Activated CD4-positive, alpha-beta memory T cell treated with anti-CD3 and anti-CD28 coated beads for 36 hours (primary cell): ENCODE measurements at regions not wholly inside any gene's neighbourhood (a gene's known extent, or its start where the extent isn't known, plus 50 kb on each side); places are given as distances from the start of the nearest gene placed in this dataset.

Experiments used
- CTCF ChIA-PET: fragments of 350-600 bp; sonication (Branson Sonifier 250); formaldehyde crosslinking; loops from one replicate; lab custom pipeline; 2021; ENCODE audit warnings: antibody characterized with exemption, inconsistent platforms; lab: Charles Lee
- POLR2A ChIA-PET: fragments of 350-600 bp; sonication (Branson Sonifier 250); formaldehyde crosslinking; loops from one replicate; lab custom pipeline; 2021; ENCODE audit warnings: antibody characterized with exemption; lab: Charles Lee
- DNase-seq: peaks from one replicate; pipeline ENCODE4 v3.0.0-alpha.2; 2020
- H3K27ac Mint-ChIP-seq: one replicate; pipeline ENCODE4 v1.8.0; 2021; ENCODE audit warnings: mixed read lengths
- H3K27me3 Mint-ChIP-seq: one replicate; pipeline ENCODE4 v1.8.0; 2021; ENCODE audit warnings: mixed read lengths
- H3K36me3 Mint-ChIP-seq: one replicate; pipeline ENCODE4 v1.8.0; 2021; ENCODE audit warnings: mixed read lengths
- H3K4me1 Mint-ChIP-seq: one replicate; pipeline ENCODE4 v1.8.0; 2021; ENCODE audit warnings: low read depth, mixed read lengths
- H3K4me3 Mint-ChIP-seq: one replicate; pipeline ENCODE4 v1.8.0; 2021; ENCODE audit warnings: mild to moderate bottlenecking, mixed read lengths
- H3K9me3 Mint-ChIP-seq: one replicate; pipeline ENCODE4 v1.8.0; 2021; ENCODE audit warnings: mixed read lengths
- intact Hi-C: fragments of 100-400 bp; cut with micrococcal nuclease; formaldehyde crosslinking; loops from one replicate; pipeline ENCODE4 v1.15.1; 2023

DNA sequence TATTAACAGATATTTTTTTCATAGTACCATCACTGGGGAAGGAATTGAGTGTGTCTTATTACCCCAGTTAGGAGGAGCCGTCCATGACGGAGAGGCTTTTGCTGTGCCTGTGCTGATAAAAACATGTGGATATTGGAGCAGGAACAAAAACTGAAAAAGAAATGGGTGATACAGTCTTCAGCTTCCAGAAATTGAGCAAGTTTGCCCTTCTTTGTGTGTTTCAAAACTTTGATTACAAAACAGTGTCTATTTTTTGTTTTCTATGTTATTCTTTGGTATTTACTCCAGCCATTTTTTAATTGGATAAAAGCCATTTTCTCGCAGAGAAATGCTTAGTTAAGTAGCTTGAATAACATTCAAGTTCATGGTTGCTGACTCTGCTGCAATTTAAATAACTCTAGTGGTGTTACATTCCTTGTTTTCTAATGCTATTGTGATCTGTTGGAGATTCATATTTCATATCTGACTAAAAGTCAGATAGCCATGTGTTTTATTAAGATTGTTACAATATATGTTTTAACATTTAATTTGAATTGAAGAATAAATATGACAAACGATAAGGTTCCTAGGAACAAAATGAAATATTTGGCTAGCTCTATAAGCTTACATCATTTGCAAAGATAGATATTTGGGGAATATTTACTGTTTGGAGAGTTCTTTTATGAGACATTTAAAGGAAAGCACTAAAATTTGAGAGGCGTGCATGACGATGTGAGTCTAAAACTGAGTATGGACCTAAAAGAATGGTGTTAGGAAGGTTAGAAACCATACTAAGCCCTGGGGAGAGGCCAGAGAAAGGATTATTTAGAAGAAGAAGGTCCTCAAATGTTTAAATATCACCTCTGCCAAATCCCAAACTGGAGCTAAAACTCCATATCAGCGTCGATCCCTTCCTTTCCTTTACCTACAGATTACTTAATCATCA, 747.3 kb upstream of the CELF2 start:
- CTCF ChIA-PET, result no interaction called here

DNA sequence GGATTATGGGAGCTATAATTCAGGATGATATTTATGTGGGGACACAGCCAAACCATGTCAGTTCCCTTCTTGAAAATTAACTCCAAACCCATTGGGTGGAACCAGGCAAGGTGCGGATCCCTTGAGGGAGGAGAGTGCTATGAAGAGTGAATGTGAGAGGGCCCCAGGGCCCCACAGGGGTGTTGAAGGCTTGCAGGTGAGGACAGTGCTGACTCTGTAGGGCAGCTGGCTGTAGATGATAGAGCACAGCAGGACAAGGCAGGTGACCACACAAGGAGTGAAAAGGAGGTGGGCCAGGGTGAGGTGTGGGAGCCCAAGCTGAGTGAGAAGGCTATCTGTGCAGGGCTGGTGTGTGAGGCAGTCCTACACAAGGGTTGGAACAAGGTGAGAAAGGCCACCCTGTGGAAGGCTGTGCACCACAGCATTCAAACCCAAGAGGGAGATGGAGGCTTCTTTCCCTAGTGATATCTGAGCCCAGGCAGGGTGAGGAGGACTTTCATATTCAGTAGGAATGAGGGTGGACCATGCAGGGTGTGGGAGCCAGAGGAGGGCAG, 746.0 kb upstream of the CELF2 start:
- Mint-ChIP-seq H3K4me1 (no peaks in the 10 kb centered on the region), H3K9me3 (no peaks in the 10 kb centered on the region), H3K27ac (no peak overlapping the region), H3K4me3 (no peak overlapping the region), H3K36me3 (no peaks in the 10 kb centered on the region), H3K27me3 (peaks cover 3% of the 10 kb centered on the region)
- intact Hi-C loops, result no loop called here
- POLR2A ChIA-PET, result no interaction called here
- DNase-seq, result no peak
- CTCF ChIA-PET, result no interaction called here

More for the DNA sequence above, 747.3 kb upstream of the CELF2 start:
- intact Hi-C loops, result no loop called here
- POLR2A ChIA-PET, result no interaction called here
- Mint-ChIP-seq H3K27ac (no peak overlapping the region), H3K4me3 (no peak overlapping the region), H3K4me1 (no peaks in the 10 kb centered on the region), H3K9me3 (no peaks in the 10 kb centered on the region), H3K27me3 (peaks cover 3% of the 10 kb centered on the region), H3K36me3 (no peaks in the 10 kb centered on the region)
- DNase-seq, result no peak

DNA sequence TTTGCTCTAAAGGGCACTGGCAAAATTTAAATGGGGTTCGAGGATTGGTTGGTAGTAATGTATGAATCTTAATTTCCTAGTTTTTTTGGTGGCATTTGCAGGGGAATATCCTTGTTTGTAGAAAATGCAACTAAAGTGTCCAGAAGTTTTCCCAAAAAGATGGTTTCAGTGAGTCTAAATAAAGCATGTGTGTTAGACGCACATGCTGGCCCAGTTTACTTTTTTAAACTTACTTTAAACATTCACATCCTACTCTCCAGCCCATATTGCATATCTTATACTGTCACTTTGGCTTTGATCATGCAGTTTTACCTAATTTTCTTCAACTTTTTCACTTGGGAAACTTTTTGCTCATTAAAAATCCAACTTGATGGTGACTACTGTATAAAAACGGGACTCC, 744.0 kb upstream of the CELF2 start:
- H3K9me3 Mint-ChIP-seq, result no peaks in the 10 kb centered on the region
- no peak overlapping the region for H3K27ac Mint-ChIP-seq
- no peak for DNase-seq
- H3K27me3 Mint-ChIP-seq, result peaks cover 2% of the 10 kb centered on the region
- CTCF ChIA-PET, result no interaction called here
- POLR2A ChIA-PET, result no interaction called here
- intact Hi-C loops, result no loop called here
- H3K4me1 Mint-ChIP-seq, result no peaks in the 10 kb centered on the region
- H3K36me3 Mint-ChIP-seq, result no peaks in the 10 kb centered on the region
- H3K4me3 Mint-ChIP-seq, result no peak overlapping the region

DNA sequence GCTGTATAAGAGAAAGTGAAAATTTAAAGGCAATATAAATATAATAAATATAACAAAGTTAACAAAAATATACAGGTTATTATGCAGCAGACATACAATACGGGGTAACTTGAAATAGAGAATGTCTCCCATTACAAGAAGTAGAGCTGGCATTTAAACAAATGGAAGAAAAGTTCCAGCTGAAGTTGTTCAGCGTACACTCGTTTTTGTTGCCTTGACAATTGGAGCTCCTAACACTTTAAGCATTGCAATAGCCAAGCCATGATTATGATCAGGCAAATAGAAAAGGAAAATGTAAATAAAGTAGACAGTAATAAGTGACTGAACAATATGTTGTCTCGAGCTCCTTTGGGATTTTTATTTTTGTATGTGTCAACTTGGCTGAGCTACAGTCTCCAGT, 737.8 kb upstream of the CELF2 start:
- DNase-seq, result no peak
- Mint-ChIP-seq H3K27me3 (peaks cover 1% of the 10 kb centered on the region), H3K4me3 (no peak overlapping the region), H3K4me1 (no peaks in the 10 kb centered on the region), H3K36me3 (no peaks in the 10 kb centered on the region), H3K9me3 (no peaks in the 10 kb centered on the region), H3K27ac (no peak overlapping the region)
- POLR2A ChIA-PET, result no interaction called here
- intact Hi-C loops, result no loop called here
- CTCF ChIA-PET, result no interaction called here

DNA sequence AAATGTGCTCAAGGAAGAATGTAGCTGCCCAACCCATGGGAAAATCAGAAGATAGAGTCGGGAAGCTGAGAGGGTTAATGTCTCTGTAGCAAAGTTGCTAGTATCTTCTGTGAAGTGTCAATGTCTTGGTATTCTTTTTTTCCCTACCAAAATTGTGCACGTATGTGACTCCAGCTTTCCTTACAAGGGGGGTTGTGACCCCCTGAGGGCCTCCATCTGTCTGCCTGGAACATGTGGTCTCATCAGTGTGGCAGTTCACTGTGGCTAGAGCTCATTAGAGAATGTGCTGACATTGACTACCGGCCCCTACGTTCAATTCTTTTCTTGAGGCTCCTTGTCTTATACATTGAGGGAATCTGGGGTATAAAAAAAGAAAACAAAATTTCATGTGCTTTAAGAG, 725.2 kb upstream of the CELF2 start:
- Mint-ChIP-seq H3K4me3 (no peak overlapping the region), H3K4me1 (no peaks in the 10 kb centered on the region), H3K36me3 (no peaks in the 10 kb centered on the region), H3K27ac (no peak overlapping the region), H3K9me3 (no peaks in the 10 kb centered on the region), H3K27me3 (peaks cover 2% of the 10 kb centered on the region)
- DNase-seq, result no peak
- POLR2A ChIA-PET, result no interaction called here
- CTCF ChIA-PET, result no interaction called here
- intact Hi-C loops, result no loop called here

DNA sequence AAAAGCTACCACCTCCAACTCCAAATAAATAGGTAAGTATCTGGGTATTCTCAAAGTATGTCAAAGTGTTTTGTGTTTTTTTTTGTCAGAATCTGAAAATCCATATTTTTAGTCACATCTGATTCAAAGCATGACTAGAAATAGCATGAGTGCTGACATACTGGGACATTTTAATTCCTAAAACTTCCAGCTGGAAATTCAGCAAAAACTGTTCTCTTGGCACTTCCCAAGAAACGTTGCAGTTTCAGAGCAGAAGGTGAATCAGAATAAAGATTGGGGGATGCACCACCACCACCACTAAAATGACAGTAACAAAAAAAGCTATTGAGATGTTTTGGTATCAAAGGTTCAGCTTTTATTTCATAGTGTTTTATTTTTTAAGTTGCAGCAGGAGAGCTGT, 724.6 kb upstream of the CELF2 start:
- ChIA-PET CTCF (no interaction called here), POLR2A (no interaction called here)
- intact Hi-C loops, result no loop called here
- Mint-ChIP-seq H3K4me3 (no peak overlapping the region), H3K36me3 (no peaks in the 10 kb centered on the region), H3K27ac (no peak overlapping the region), H3K4me1 (no peaks in the 10 kb centered on the region), H3K9me3 (no peaks in the 10 kb centered on the region), H3K27me3 (peaks cover 2% of the 10 kb centered on the region)
- no peak for DNase-seq

DNA sequence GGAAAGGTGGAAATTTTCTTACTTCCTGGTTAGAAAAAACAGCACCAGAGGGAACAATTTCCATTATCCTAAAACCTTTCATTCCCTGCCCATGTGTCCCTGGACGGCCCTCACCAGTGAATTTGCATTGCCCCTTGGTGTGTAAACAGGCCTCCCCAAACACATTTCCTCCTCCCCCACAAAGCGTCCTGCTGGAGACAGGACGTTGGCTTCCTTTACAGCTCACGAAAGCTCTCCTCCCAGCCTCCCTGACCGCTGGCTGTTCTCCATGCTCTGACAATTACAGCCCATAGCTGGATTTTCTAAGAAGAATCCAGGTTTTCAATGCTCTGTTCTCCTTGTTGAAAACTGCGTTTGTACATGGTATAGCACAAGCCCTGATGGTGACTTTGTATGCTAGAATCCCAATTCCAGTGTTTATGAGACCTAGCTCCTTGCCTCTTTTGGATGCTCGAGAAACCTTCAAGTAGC, 724.2 kb upstream of the CELF2 start:
- ChIA-PET CTCF (no interaction called here), POLR2A (no interaction called here)
- no peak for DNase-seq
- no peaks in the 10 kb centered on the region for H3K36me3 Mint-ChIP-seq
- no peak overlapping the region for H3K4me3 Mint-ChIP-seq
- no peaks in the 10 kb centered on the region for H3K4me1 Mint-ChIP-seq
- peaks cover 2% of the 10 kb centered on the region for H3K27me3 Mint-ChIP-seq
- H3K9me3 Mint-ChIP-seq, result no peaks in the 10 kb centered on the region
- H3K27ac Mint-ChIP-seq, result no peak overlapping the region
- intact Hi-C loops, result no loop called here

DNA sequence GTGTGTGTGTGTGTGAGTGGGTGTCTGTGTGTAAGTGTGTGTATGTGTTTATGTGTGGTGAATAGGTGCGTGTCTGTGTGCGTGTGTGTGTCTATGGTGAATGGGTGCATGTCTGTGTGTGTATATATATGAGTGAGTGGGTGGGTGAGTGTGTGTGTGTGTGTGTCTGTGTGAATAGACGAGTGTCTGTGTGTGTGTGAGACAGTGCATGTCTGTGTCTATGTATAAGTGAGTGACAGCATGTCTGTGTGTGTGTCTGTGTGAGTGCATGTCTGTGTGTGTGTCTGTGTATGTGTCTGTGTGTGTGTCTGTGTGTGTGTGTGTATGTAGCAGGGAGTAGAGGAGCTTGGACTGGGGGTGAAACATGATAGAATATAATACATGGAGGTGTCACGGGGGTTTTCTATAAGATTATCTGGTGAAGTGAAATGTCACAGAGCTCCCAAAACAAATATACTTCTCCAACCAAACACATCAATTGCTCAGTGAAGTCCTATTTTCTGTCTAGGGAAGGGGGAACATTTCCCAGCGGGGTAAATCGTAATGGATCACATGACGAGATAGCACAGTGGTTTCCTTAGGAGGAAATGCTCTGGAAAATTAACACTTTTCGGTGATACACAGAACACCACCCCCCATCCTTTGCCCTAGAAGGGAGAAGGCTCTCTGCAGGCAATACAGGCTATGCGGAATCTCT, 723.3 kb upstream of the CELF2 start:
- intact Hi-C loops, result no loop called here
- no peaks in the 10 kb centered on the region for H3K27me3 Mint-ChIP-seq
- no peaks in the 10 kb centered on the region for H3K4me1 Mint-ChIP-seq
- no peaks in the 10 kb centered on the region for H3K9me3 Mint-ChIP-seq
- H3K36me3 Mint-ChIP-seq, result no peaks in the 10 kb centered on the region
- POLR2A ChIA-PET, result no interaction called here
- H3K4me3 Mint-ChIP-seq, result no peak overlapping the region
- H3K27ac Mint-ChIP-seq, result no peak overlapping the region
- no peak for DNase-seq
- CTCF ChIA-PET, result no interaction called here

DNA sequence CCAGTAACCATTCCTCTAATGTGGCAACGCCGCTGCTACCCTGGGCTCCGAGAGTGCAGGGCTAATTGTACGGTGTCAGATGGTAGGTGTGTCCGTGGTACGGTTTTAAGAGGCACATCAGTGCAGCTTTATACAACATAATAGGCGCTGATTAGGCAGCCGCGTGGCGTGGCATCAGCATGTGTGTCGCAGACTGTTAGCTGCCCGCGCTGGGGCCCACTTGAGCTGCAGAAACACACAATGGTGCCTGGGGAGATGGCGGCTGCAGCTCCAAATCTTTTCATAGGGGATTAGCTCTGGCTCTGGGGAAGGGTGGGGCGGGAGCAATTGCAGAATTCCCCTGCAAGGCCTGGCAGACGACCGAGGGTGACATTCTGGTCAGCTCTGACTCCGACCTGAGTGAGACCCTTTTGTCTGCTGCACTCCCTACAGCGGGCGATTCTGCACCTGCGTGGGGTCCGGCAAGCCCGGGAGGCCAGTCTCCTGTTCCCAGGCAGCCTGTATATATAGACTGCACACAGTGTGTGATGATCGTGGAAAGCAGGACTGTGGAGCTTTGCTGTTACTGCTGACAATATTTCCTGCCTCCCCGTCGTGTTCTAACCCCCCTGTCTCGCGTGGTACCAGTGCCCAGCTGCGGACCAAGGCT, 722.7 kb upstream of the CELF2 start:
- Mint-ChIP-seq H3K4me1 (no peaks in the 10 kb centered on the region), H3K27ac (no peak overlapping the region), H3K27me3 (no peaks in the 10 kb centered on the region), H3K4me3 (no peak overlapping the region), H3K36me3 (no peaks in the 10 kb centered on the region), H3K9me3 (no peaks in the 10 kb centered on the region)
- ChIA-PET CTCF (no interaction called here), POLR2A (no interaction called here)
- no peak for DNase-seq
- intact Hi-C loops, result no loop called here

DNA sequence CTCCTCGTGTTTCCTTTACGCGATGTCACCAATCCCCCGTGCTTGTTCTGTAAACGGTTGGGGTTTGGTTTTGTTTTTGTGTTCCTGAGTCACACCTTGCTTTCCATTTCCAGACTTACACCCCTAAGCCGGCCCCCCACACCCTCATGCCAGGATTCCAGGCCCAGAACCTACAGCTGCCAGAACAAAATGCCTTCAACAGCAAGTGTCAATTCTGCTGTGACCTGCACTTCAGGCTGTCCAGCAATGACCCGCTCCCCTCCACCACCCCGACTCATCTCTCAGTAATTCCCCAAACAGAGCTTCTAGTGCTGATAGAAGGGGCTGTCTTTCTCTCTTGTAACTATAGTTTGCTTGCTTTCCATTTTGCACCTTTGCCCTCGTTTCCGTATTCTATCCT, 722.1 kb upstream of the CELF2 start:
- no peak overlapping the region for H3K4me3 Mint-ChIP-seq
- POLR2A ChIA-PET, result no interaction called here
- H3K9me3 Mint-ChIP-seq, result no peaks in the 10 kb centered on the region
- H3K36me3 Mint-ChIP-seq, result no peaks in the 10 kb centered on the region
- no peaks in the 10 kb centered on the region for H3K27me3 Mint-ChIP-seq
- no peak for DNase-seq
- H3K4me1 Mint-ChIP-seq, result no peaks in the 10 kb centered on the region
- H3K27ac Mint-ChIP-seq, result no peak overlapping the region
- intact Hi-C loops, result no loop called here
- CTCF ChIA-PET, result no interaction called here

DNA sequence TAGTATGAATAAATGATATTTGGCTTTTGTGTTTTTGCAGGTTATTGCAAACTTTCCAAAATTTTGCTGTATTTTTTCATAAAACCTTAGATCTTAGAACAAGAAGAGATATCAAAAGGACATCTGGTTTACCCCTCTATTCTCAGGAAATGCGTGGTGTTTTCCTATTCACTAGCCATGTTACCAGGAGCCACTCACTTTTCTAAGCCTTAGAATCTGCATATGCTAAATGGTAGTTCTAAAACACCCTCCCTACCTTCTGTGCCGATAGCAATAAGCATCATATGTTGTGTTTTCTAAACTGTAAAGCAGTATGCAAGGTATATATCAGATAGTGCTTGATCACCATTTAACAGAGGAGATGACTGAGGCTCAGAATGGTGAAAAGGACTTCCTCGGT, 715.0 kb upstream of the CELF2 start:
- Mint-ChIP-seq H3K36me3 (no peaks in the 10 kb centered on the region), H3K27me3 (peaks cover 4% of the 10 kb centered on the region), H3K27ac (no peak overlapping the region), H3K4me3 (no peak overlapping the region), H3K9me3 (no peaks in the 10 kb centered on the region), H3K4me1 (no peaks in the 10 kb centered on the region)
- CTCF ChIA-PET, result no interaction called here
- POLR2A ChIA-PET, result no interaction called here
- intact Hi-C loops, result no loop called here
- DNase-seq, result no peak

DNA sequence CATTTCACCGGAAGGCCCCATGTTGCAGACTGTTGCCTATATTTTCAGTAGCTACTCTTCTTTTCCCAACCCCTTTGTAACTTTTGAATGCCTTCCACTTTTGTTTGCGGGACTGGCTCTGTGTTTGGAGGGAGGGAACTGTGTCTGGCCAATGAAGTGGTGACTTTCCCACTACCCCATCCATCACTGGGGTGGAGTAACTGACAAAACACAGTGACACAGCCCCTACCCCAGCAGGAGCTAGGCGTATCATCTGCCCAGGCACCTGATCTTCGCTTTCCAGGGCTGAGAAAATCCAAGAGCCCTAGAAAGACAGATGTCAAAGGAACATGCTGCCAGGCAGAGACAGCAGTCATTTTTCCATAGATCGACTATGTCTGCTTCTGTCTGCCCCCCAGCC, 710.6 kb upstream of the CELF2 start:
- H3K9me3 Mint-ChIP-seq, result no peaks in the 10 kb centered on the region
- DNase-seq, result no peak

More for the DNA sequence above, 710.6 kb upstream of the CELF2 start:
- Mint-ChIP-seq H3K4me1 (no peaks in the 10 kb centered on the region), H3K27me3 (peaks cover 4% of the 10 kb centered on the region), H3K4me3 (no peak overlapping the region), H3K36me3 (no peaks in the 10 kb centered on the region), H3K27ac (no peak overlapping the region)
- ChIA-PET CTCF (no interaction called here), POLR2A (no interaction called here)
- intact Hi-C loops, result no loop called here
